ENCODE measurements at regions not wholly inside any gene's neighbourhood (a gene's known extent, or its start where the extent isn't known, plus 50 kb on each side); places are given as distances from the start of the nearest gene placed in this dataset.

GRCh38 chr4:71691416-71692073 lies 92.3 kb downstream of the GC start:
- DNase-seq, result no peak

DNA sequence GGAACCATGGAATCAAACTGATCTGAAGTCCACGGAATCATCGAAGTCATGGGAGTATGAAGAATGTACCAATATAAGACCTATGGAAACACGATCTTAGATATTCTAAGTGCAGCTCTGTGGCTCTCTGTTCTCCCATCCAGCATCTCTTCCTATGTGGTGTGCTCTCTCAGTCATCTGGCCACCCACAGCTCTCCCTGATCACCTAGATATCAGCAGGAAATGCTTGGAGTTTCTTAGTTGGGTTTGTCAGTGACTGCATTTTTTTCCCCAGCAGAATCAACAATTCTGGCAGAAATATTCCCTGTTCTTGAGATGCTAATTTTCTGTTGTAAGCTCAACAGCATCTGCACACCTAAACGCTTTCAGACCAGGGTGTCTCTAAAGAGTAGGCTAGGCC lies 94.1 kb downstream of the GC start:
- DNase-seq, result peak; percentile 66

DNA sequence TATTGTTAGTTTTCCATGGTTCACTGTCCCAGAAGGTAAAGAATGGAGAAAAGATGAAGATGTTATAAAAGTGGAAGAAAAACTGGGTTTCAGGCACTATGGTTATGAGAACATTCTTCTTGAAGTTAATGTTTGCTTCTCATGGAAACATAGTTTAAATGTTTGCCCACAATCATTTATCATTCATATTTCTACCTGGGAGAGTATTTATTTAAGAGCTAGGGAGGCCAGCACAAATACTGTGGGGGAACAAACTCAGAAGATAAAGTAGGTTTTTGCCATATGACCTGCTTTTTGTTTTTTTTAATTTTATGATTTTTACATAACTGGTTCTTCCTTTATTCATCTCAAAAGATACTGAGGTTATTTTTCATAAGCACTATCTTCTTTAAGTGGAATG lies 96.8 kb downstream of the GC start:
- no peak for DNase-seq

- DNase-seq, result no peak
Observed at GRCh38 chr4:71685975-71686374, 97.9 kb downstream of the GC start.

DNA sequence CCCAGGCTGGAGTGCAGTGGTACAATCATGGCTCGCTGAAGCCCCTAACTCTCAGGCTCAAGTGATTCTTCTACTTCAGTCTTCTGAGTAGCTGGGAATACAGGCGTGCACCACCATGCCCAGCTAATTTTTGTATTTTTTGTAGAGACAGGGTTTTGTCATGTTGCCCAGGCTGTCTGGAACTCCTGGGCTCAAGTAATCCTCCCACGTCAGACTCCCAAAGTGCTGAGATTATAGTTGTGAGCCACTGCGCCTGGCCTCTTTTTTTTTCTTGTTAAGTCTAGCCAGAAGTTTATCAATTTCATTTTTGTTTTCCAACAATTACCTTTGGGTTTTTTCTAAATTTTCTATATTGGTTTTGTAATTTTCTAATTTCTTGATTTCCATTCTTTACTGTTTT lies 100.6 kb downstream of the GC start:
- DNase-seq, result no peak

- no peak for DNase-seq
Observed at GRCh38 chr4:71680706-71681105, 103.2 kb downstream of the GC start.

DNA sequence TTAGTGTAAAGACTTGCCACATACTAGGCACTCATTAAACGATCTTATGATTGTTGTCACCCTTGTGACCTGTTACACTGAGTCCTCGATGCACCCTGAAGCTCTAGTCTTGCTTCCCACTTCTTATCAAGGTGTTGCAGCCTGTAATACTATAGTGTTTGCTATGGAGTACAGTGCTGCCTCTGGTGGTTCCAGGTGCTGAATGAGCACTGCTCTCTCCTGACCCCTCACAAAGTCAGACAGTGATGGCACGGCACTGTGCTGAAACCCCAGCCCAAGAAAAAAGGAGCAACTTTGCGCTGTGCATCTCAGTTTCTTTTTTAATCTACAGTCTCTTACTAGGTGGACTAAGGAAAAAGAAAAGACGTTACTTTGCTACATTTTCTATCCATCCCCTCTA lies 106.3 kb downstream of the GC start:
- no peak for DNase-seq

- DNase-seq, result no peak
Observed at GRCh38 chr4:71669291-71669690, 114.6 kb downstream of the GC start.

DNA sequence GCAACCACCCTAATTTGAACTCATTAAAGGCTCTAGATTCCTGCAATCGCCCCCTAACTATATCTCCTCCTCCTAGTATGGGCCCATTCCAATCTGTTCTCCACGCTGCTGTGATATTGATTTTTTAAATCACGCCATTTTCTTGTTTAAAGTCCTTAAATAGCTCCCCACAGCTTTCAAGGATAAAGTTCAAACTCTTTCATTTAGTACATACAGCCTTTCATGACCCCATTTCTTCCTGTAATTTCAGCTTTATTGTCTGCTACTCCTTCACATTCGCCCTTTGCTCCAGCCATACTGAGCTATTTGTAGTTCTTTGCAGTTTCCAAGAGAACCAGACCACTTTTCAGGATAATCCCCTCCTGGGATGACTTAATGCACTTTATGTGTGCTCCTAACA lies 118.5 kb downstream of the GC start:
- no peak for DNase-seq

DNA sequence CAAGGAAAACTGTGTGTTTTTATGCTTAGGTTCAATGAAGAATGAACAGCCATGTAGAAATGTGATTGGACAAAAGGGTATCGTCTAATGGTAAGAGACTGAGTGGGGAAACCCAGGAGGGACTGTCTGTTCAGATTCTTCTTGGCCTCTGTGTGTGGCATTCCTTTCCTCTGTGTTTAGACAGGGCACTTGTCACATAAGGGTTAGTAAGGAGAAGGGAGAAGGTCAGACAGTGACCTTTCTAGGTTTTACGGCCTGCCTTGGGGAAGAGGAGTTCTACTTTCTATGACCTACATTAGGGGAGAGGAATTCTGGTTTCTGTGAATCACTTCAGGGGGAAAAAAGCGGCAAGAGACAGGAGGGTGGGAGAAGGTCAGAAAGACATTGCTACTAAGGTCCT lies 119.5 kb downstream of the GC start:
- no peak for DNase-seq

GRCh38 chr4:71663780-71664179 lies 120.1 kb downstream of the GC start:
- no peak for DNase-seq

GRCh38 chr4:71659979-71660378 lies 123.9 kb downstream of the GC start:
- no peak for DNase-seq

DNA sequence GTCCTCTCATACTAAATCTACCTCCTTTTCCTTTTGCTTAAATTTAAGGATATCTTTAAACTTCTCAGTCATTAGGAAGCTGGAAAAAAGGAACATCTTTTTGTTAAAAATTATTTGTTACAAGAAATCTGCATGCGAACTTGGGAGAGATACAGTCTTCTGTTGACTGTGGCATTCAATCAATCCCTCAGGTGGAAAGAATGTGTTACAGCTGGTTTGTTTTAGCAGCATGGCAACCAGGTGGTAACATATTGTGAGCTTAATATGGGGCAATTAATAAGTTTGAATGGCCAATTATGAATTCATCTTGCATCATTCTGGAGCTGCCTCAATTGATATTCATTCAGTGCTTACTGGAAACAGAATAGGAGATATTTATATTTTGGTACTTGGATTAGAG lies 135.0 kb downstream of the GC start:
- no peak for DNase-seq

DNA sequence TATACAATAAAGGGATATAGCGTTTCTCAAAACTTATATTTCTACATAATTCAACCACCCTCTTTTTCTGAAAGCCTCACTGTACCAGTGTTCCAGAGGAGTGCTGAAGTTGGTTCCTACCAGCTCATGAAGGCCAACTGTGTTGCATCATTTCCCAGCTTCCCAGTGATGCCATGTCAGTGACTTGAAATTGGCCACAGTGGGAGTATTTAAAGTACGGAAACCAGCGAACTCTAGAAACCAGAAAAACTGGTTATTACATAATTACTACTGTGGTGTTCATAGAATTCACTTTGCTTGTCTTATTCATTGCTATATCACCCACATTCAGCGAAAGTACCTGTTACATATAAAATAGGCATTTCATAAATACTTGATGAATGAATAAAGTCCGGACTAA lies 135.4 kb downstream of the GC start:
- DNase-seq, result no peak

DNA sequence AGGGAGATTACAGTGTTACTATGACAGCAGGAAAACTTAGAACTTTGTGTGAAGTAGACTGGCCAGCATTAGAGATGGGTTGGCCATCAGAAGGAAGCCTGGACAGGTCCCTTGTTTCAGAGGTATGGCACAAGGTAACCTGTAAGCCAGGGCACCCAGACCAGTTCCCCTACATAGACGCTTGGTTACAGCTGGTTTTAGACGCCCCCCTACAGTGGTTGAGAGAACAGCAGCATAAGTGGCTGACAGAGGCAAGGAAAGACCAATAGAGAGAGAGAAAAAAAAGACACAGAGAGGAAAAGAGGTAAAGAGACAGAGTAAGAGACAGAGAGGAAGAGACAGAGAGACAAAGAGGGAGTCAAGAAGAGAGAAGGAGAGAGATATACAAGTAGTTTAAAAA lies 144.5 kb downstream of the GC start:
- DNase-seq, result no peak

DNA sequence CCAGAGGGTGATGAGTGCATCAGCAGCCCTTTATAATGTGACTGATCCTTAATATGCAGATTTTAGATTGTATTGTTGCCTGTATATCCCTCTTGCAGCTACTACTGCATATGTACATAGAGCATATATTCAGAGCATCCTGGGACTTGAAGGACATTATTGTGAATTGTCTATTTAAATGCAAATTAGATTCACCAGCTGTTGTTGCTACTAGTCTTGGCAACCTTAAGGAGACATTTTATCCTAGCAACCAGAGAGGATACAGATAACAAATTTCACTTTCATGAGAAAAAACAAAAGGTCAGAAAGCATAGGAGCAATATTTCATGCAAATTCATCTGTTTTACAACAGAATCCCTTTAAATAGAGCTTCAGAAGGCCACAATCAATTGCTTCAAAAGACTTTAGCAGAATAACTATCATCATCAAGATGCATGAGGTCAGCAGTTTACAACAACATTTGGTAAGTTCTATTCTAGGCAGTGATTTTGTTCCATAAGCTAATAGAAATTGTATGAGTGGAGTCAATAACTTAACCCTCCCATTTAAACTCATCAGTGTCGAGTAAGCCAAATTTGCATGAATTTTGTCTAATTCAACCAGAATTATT lies 148.6 kb downstream of the GC start:
- no peak for DNase-seq

- DNase-seq, result no peak
Observed at GRCh38 chr4:71634364-71634763, 149.5 kb downstream of the GC start.

- no peak for DNase-seq
Observed at GRCh38 chr4:71630803-71631202, 153.1 kb downstream of the GC start.

DNA sequence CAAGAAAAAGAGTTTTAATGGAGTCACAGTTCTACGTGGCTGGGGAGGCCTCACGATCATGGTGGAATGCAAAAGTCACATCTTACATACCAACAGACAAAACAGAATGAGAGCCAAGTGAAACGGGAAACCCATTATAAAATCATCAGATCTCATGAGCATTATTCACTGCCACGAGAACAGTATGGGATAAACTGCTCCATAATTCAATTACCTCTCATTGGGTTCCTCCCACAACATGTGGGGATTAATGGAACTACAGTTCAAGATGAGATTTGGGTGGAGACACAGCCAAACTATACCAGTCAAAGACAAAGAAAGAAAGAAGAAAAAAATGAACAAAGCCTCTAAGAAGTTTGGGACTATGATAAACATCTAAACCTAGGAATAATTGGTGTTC lies 158.9 kb downstream of the GC start:
- DNase-seq, result no peak

Data from NCI-H226 (cell line).